RWPE1 (cell line): ENCODE measurements at regions not wholly inside any gene's neighbourhood (a gene's known extent, or its start where the extent isn't known, plus 50 kb on each side); places are given as distances from the start of the nearest gene placed in this dataset.

Experiments used
- CTCF ChIA-PET: fragments of 350-600 bp; sonication (Branson Sonifier 250); formaldehyde crosslinking; extraction: SDS; loops from one replicate; lab custom pipeline; 2021; lab: Yijun Ruan, JAX
- POLR2A ChIA-PET: fragments of 400-600 bp; formaldehyde crosslinking; extraction: SDS; loops from one replicate; lab custom pipeline; 2020; ENCODE audit warnings: antibody characterized with exemption; ENCODE audit not compliant: low non-redundant PET; lab: Yijun Ruan, JAX
- DNase-seq: peaks from one replicate; pipeline ENCODE4 v3.0.0; 2012; ENCODE audit warnings: low spot score
- H3K27ac ChIP-seq: fragments of 450-650 bp; 2 replicates; pipeline ENCODE4 v1.5.1; 2017
- TF ChIP-seq, protein P1 (sequence below): fragments of 450-650 bp; conservative IDR thresholded peaks from 2 replicates; pipeline ENCODE4 v1.5.1; 2017; ENCODE audit warnings: low read depth, mild to moderate bottlenecking

DNA sequence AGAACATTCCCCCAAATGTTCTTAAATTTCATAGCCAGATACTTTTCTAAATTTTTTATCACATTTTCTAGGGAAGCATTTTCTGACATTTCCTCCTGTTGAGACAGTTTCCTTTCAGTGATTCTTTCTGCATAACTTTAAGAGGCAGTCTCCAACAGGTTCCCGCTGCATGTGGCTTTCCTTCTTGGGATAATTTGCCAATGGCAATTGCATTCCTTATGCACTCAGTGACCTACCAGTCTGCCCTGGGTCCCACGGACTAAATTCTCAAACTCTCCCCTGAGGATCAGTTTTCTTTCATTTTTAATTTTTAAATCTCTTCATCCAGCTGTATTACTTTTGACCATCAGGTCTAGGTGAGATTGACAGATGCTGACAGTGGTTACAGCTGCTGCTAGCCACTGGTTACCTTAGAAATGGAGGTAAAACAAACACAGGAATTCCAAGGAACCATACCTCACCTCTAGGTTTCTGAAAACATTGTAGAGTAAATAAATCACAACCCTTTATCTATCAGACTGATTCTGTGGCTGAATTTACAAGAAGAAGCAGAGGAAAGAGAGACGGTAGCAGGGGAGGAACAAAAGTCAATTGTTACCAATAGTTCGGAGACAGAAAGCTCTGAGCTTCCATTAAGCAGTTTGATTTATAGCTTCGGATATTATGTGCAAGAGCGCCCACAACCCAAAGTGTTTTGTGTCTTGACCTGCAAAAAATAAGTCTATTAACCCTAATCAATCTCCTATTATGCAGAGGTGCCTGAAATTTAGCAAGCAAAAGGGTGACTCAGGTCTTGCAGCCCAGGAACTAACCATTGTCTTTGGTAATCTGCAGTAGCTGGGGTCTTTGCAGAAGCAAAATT, 216.0 kb downstream of the PMP22 start:
- no peak for DNase-seq
- no peak overlapping the region for H3K27ac ChIP-seq
- TF ChIP-seq, protein P1, sequence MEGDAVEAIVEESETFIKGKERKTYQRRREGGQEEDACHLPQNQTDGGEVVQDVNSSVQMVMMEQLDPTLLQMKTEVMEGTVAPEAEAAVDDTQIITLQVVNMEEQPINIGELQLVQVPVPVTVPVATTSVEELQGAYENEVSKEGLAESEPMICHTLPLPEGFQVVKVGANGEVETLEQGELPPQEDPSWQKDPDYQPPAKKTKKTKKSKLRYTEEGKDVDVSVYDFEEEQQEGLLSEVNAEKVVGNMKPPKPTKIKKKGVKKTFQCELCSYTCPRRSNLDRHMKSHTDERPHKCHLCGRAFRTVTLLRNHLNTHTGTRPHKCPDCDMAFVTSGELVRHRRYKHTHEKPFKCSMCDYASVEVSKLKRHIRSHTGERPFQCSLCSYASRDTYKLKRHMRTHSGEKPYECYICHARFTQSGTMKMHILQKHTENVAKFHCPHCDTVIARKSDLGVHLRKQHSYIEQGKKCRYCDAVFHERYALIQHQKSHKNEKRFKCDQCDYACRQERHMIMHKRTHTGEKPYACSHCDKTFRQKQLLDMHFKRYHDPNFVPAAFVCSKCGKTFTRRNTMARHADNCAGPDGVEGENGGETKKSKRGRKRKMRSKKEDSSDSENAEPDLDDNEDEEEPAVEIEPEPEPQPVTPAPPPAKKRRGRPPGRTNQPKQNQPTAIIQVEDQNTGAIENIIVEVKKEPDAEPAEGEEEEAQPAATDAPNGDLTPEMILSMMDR = no peak
- ChIA-PET POLR2A (no interaction called here), CTCF (interaction anchor here (0.7 kb wide), 1 partner anchor 99 kb away, joined by 4 read pairs; no protein-coding TSS in a partner anchor)

DNA sequence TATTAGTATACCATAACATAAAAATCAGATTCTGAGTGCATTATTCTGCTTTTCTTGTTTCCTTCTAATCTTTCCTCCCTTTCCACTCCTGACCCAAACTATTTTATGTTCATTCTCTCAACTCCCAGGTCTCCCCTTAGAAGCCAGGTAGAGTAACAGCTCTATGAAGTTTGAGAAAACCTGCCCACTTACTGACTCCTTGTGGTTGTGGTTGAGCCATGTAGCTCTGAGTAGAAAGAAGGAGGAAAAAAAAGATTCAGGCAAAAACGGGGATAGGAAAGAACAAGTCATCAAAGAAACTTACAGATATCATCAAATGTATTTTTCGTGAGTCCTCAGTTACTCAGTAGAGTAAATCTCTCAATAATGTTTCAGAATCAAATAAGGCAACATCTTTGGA, 216.7 kb downstream of the PMP22 start:
- TF ChIP-seq, protein P1 = no peak
- no peak overlapping the region for H3K27ac ChIP-seq
- POLR2A ChIA-PET = no interaction called here
- DNase-seq = no peak
- CTCF ChIA-PET = interaction anchor here (0.6 to 0.7 kb wide), 2 partner anchors 108 to 1270 kb away, joined by 3 to 5 read pairs; no protein-coding TSS in a partner anchor

DNA sequence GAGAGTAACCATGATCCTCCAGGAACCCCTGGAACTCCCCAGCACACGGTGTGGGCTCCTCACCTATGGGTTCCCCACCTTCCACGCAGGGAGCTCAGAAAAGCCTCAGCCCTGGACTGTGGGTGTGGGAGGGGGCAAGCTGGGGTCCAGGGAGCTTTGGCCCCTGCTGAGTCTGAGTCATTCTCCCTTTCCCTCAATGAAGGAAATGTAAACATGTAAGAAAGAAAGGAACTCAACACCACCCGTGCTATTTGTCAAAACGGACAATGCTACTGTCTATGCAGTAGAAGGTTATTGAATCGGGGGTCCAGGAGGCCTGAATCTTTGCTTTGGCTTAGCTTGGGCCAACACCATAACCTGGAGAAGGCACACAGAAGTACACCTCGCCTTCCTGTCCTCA, 222.8 kb downstream of the PMP22 start:
- ChIA-PET CTCF (interaction anchor here (0.5 to 0.6 kb wide), 2 partner anchors 45 to 60 kb away, joined by 3 read pairs; no protein-coding TSS in a partner anchor), POLR2A (no interaction called here)
- no peak overlapping the region for H3K27ac ChIP-seq
- no peak for DNase-seq
- TF ChIP-seq, protein P1 = no peak

GRCh38 chr17:15039366-15039765, 225.8 kb downstream of the PMP22 start:
- ChIA-PET POLR2A (no interaction called here), CTCF (no interaction called here)
- TF ChIP-seq, protein P1 = no peak
- peak; percentile 50 for DNase-seq
- H3K27ac ChIP-seq = no peak overlapping the region

- peak; percentile 34 for DNase-seq
- CTCF ChIA-PET = no interaction called here
Measured at GRCh38 chr17:15038656-15039055, 226.5 kb downstream of the PMP22 start.

GRCh38 chr17:15036238-15036637, 228.9 kb downstream of the PMP22 start:
- POLR2A ChIA-PET = no interaction called here

More at GRCh38 chr17:15038656-15039055, 226.5 kb downstream of the PMP22 start:
- H3K27ac ChIP-seq = no peak overlapping the region
- POLR2A ChIA-PET = no interaction called here
- TF ChIP-seq, protein P1 = no peak

More at GRCh38 chr17:15036238-15036637, 228.9 kb downstream of the PMP22 start:
- no peak overlapping the region for H3K27ac ChIP-seq
- TF ChIP-seq, protein P1 = no peak
- CTCF ChIA-PET = interaction anchor here (0.6 kb wide), 1 partner anchor 413 kb away, joined by 3 read pairs; no protein-coding TSS in a partner anchor
- no peak for DNase-seq
